Globus pallidus (tissue), 1 donor: ENCODE measurements at regions not wholly inside any gene's neighbourhood (a gene's known extent, or its start where the extent isn't known, plus 50 kb on each side); places are given as distances from the start of the nearest gene placed in this dataset.

ENCODE experiments used
- DNase-seq: peaks from one replicate; pipeline ENCODE4 v3.0.0-alpha.2; 2015; ENCODE audit warnings: low spot score

DNA sequence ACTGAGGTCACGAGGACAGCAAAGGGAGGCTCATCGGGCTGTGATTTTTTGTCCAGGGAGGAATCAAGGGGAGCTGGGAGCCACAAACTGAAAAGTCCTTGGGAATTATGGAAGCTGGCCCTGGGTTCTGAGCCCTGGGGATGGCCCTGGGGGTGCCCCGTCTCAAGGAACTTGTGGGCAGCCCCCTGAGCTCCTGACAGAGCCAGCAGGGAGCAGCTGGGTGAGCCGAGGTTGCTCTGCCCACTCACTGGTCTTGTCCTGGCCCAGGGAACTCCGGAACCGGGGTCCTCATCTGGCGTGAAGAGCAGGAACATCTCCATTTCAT lies 61.3 kb upstream of the HDAC4 start:
- DNase-seq: no peak

DNA sequence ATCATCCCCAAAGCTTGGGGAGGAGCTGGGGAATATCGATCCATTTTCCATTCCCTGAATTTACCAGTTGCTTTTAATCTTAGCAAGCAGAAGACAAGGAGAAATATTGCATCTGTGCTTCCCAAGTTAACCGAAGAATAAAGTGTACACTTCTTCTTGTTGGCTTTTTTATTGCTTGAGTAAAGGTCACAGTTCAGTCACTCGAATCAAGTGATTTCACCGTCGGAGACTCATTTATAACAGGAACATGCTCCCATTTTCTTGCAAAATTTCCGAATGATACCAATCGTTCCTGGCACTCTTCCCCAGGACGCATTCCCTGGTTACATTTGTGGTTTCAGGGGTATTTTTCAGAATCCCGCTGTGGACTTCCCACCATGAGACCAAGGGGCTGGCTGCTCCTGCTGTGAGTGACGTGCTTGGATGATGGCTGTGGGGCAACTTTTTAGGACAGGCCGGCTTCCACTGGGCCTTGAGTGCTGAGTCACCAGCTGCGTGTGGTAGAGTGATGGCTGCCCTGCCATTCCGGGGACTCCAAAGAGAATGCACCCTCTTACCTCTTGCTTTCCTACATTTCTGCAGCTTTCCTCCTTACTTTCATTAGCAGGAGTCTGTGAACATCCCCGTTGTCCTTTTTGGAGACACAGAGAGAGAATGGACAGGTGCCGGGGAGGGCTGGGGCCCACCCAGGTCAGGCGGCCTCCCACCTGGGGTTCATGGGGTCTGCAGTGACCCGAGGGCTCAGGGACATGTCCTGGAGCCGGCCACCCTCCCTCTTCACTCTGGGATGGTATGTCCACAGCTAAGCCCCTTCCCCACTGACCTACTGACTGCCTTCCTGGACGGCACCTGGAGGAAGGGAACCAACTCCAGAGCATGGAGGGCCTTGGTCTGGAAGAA lies 60.7 kb upstream of the HDAC4 start:
- DNase-seq: no peak

DNA sequence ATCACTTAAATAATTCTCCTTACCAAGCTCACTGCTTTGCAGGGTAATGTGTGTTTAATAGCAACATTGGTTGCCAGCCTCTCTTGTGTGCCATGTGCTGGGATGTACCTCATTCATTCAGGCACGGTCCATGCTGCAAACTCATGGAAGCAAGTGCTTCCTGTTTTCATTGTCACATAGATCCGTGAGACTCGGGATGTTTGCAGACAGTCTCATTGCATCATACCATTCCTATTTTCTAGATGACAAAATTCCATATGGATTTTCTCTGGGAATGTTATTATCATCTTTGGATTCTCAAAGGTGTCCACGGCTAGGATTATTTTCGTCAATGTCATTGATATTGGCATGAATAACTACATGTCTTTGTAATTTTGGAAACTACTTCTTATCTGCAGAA lies 60.0 kb upstream of the HDAC4 start:
- no peak for DNase-seq

DNA sequence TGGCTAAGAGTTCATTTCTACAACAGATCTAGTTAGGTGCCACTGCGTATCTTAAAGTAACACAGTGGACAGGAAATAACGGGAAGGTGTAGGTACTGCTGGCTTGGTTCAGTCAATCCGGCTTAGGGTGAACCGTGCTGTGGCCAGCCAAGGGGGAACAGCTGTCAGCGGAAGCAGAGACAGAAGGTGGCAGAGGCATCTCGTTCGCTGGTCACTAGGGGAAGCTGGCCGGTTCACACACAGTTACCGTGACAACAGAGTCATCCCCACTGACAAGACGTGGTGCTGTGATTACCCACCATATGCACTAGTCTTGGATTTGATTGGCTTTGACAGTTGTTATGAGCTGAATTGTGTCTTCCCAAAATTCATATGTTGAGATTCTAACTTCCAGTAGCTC lies 58.8 kb upstream of the HDAC4 start:
- DNase-seq: no peak

DNA sequence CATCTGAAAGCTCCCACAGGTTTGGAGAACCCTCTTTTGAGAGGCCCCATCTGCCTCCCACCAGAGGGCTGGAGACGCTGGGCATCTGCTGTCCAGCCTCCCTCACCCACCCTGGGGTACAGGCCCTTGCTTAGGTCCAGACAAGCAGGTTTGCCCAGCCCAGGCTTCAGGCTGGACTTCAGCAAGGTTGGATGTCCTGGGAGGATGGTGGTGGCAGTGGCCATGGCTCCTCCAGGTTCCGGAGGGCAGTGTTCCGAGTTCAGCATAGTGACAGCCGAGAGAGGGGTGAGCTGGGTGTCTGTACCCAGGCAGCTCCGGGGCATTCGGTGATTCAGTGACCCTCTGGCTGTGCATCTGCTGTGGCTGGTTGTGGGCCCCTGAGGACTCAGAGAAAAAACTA lies 58.2 kb upstream of the HDAC4 start:
- no peak for DNase-seq

DNA sequence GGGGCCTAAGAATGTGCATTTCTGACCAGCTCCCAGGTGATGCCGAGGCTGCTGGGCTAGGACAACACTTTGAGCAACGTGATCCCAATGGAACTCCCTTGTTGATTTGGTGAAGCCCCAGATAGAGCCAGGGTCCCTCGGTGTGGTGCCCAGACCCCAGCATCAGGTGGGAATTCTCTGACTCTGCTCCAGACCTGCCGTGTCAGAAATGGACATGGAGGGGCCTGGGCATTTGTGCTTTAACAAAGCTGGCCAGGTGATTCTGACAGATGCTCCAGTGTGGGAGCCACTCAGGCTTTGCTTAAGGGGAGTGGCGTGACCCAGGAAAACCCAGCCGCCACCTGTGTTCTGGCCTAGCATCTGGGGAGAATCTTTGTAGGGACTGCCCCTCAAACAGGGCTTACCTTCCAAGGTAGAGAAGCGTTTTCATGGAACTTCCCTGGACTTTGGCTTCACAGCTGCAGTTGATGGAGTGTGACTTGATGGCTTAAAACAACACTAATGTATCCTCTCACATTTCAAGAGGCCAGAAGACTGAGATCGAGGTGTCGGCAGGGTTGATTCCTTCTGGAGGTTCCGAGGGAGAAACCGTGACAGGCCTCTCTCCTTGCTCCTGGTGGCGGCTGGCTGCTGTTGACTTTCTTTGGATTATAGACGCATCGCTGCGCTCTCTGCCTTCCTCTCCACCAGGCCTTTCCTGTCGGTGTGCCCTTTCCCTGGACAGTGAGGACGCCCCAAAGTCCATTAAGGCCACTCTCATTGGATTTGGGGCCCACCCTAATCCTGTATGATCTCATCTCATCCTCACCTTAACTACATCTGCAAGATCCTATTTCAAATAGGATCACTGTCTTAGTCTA lies 57.0 kb upstream of the HDAC4 start:
- DNase-seq: no peak

DNA sequence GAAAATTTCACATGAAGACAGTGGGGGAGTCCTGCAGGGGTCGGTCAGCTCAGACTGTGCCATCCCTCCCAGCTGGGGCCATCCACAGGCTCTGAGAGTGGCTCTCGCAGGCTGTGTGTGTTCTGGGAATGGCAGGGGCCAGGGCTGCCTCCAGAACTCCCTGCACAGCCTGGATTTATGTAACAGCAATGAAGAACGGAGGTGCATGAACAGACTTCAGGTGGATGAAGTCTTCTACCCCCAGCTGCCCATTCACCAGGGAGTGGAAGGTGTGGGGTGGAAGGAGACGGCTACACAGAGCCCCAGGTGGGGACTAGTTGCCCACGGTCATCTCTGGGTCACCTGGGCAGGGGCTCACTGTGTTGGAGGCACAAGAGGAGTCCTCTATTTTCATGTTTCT lies 56.1 kb upstream of the HDAC4 start:
- no peak for DNase-seq

DNA sequence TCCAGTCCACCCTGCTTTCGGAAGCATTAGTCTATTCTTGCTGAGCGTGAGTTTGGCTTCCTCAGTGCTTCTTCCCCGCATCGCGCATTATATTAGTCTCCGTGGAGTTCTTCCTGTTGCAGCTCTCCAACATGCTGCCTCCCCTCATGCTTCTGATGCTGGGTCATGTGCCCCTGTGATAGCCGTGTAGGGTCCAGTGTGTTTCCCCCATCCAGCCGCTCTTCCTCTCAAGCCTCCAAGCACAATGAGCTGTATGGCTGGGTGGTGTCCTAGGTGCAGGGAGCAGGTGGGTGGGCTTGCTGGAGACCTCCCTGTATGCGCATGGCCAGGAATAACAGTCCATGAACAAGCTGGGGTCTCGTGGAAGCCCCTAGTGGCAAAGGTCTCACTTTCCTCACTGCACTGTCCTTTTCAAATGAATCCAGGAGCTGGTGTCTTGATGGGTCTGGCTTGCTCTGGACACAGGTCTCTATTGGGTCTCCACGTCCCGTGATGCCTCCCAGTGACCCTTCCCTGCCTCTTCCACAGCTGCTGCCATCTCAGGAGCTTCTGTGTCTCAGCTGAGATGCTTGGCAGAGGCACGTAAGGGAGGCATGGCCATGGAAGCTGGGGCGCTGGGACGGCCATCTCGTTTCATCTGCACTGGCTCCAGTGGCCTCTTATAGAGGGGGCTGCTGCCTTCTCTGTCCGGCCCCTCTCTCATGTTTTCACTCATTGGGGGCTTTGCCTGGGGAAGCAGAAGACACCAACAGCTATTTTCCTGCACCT lies 54.8 kb upstream of the HDAC4 start:
- DNase-seq: no peak

DNA sequence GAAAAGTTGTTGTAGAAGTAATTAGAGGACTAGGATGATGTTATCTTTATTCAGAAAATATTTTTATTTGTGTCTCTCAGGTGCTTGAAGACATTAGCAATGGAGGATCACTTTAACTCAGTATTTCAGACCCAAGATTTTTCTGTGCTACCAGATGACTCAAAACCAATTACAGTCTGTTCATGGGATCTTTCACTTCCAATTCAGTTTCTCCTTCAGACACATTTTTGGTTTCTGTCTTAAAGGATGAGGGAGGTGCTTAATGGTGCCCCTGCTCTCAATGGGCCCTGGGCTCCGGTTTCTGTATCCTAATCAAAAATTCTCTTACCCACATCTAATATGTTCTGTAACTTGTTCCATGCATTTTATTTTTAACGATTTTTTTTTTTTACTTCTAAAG lies 53.7 kb upstream of the HDAC4 start:
- DNase-seq: no peak
